ENCODE measurements at regions not wholly inside any gene's neighbourhood (a gene's known extent, or its start where the extent isn't known, plus 50 kb on each side); places are given as distances from the start of the nearest gene placed in this dataset.
"Not testable (repeated sequence)": the region's sequence is repeated elsewhere in the genome, so short reads cannot be mapped to it uniquely, and the experiment has no call there.

DNA sequence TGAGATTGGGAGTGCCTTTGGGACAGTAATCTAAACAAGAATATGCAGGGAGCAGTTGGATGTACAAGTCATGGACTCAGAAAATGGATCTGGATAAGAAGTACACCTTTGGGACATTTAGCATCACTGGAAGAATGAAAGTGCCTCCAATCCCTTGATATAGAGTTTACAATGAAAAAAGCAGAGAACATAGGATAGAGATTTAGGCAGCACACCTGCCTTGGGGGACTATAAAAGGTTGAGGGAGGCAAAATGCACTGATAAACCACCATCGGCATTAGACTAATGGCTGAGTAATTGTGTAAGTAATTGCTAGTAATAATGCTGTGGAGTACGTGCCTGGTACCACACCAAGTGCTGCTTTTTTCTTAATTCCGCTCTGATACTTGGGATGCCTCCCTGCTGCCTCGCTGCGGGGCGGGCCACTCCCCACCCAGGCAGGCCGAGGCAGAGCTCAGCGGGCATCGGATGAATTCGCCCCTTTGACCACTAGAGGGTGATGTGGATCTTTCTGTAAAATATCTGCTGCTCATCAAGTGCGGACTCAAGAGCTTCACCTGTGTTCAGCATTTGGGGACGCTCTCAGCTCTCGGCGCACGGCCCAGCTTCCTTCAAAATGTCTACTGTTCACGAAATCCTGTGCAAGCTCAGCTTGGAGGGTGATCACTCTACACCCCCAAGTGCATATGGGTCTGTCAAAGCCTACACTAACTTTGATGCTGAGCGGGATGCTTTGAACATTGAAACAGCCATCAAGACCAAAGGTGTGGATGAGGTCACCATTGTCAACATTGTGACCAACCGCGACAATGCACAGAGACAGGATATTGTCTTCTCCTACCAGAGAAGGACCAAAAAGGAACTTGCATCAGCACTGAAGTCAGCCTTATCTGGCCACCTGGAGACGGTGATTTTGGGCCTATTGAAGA lies 99.9 kb downstream of the ANKRD18B start:
- ATAC-seq (peak; percentile 85), DNase-seq (ENCODE audit: low spot score) (no peak)
- intact Hi-C loops (cut with DNase I): loop anchor here (5.0 kb wide), 1 partner anchor 98 kb away; no protein-coding TSS in a partner anchor

- intact Hi-C loops (cut with DNase I); DNase-seq (ENCODE audit: low spot score); ATAC-seq: not testable (repeated sequence)
Observed at GRCh38 chr9:33628318-33628717, 104.3 kb downstream of the ANKRD18B start.

- intact Hi-C loops (cut with DNase I): no loop called here
- DNase-seq (ENCODE audit: low spot score) (no peak), ATAC-seq (no peak)
Observed at GRCh38 chr9:33628865-33629410, 104.9 kb downstream of the ANKRD18B start.

DNA sequence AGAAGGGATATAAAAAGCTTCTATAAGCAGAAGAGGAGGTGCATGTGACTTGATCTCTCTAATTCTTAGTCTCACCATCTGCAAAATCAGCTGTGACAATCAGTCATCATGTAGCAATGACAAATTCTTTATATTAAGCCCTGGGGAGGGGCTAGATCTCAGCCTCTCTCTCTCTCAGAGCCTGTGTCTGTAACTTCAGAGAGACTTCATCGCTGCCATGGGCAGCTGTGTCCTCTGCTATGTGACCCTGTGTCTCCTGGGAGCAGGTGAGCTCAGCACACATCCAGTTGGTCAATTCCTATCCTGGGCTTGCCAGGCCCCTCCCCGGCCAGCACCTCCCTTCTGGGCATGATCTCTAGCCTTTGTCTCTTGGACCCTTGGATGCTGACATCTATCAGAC lies 109.6 kb downstream of the ANKRD18B start:
- ATAC-seq: no peak
- DNase-seq (ENCODE audit: low spot score): no peak
- intact Hi-C loops (cut with DNase I): no loop called here

DNA sequence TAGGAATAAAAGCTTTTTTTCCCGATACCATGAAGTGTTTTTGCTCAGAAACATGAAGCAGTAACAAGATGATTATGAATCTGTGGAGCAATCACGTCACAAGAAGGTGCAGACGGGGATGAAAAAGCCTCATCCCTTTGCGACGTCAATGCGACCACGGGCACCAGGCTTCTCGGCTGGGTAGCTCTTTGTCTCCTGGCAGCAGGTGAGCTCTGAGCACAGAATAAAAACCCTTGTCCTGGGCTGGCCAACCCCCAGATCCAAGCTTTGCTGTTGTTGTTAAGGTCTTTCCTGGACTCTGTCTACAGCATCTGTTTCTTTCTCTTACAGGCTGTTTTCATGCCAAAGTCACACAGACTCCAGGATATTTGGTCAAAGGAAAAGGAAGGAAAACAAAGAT lies 113.8 kb downstream of the ANKRD18B start:
- no peak for ATAC-seq
- intact Hi-C loops (cut with DNase I): no loop called here
- DNase-seq (ENCODE audit: low spot score): no peak

DNA sequence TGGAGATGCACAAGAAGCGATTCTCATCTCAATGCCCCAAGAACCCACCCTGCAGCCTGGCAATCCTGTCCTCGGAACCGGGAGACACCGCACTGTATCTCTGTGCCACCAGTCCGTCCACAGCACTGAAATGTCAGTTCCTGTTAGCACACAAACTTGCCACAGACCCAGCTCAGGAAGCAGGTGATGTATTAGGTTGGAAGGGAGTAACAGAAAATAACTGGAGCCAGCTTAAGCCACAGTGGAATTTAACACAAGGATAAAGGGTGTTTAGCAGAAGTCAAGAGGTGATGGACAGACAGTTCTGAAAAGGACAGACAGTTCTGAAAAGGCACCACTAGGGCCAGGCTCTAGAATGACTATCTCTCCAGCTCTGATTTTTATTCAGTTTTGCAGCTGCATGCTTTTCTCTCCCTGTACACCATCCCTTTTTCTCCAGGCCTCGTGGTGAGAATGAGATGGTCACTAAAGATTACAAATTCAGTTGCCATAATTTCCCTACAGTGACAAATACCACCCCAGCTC lies 114.4 kb downstream of the ANKRD18B start:
- ATAC-seq: no peak
- DNase-seq (ENCODE audit: low spot score): no peak

DNA sequence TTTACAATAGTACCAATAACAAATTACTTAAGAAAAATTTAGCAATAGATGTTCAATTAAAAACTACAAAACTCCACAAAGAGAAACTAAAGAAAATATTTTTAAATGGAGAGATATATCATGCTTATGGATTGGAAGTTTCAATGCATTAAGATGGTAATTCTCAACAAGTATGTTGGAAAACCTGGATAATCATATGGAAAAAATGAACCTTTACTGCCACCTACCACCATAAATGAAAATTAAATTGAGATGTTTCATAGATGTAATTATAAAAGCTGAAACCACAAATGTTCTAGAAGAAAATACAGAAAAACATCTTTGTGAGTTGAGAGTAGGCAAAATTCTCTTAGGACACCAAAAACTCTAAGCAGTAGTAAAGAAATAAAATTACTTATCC lies 121.7 kb downstream of the ANKRD18B start:
- DNase-seq (ENCODE audit: low spot score) (no peak), ATAC-seq (no peak)
- intact Hi-C loops (cut with DNase I): no loop called here

More for the DNA sequence above, 114.4 kb downstream of the ANKRD18B start:
- intact Hi-C loops (cut with DNase I): no loop called here

DNA sequence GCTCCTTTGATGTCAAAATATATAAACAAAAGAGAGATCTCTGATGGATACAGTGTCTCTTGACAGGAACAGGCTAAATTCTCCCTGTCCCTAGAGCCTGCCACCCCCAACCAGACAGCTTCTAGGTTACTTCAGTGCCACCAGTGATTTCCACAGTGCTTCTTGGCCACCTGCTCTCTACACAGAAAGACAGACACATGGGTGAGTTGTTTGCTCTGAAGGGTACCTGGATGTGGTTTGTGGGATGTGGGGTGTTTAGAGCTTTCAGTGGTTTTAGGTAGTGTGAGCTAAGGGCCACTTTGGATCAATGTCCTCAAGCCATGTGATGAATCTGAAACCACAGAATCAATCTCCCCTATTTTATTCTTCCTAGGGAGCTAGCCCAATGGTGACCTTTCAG lies 125.4 kb downstream of the ANKRD18B start:
- intact Hi-C loops (cut with DNase I): no loop called here
- DNase-seq (ENCODE audit: low spot score): no peak
- ATAC-seq: no peak

- intact Hi-C loops (cut with DNase I): no loop called here
- ATAC-seq (no peak), DNase-seq (ENCODE audit: low spot score) (no peak)
Observed at GRCh38 chr9:33651125-33651524, 127.1 kb downstream of the ANKRD18B start.

- DNase-seq (ENCODE audit: low spot score) (no peak), ATAC-seq (no peak)
- intact Hi-C loops (cut with DNase I): no loop called here
Observed at GRCh38 chr9:33659921-33660320, 135.4 kb upstream of the PRSS3 start.

DNA sequence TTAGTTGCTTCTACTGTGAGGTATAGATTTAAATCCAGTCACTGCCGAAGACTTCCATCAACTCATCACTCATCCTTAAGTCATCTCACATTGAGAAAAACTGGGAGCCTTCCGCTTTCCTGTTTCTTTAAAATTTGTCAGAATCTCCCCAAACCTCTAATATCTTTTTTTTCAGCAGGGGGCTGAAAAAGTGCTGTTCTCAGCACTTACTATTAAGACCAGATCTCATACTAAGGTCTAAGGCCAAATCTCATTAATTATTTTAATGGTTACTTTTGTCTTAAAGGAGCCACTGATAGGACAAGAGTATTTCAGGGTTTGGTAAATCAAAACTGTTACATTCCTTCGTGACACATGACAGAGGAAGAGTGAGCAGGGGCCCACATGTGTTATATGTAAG lies 134.6 kb upstream of the PRSS3 start:
- no peak for DNase-seq (ENCODE audit: low spot score)
- ATAC-seq: no peak
- intact Hi-C loops (cut with DNase I): no loop called here

DNA sequence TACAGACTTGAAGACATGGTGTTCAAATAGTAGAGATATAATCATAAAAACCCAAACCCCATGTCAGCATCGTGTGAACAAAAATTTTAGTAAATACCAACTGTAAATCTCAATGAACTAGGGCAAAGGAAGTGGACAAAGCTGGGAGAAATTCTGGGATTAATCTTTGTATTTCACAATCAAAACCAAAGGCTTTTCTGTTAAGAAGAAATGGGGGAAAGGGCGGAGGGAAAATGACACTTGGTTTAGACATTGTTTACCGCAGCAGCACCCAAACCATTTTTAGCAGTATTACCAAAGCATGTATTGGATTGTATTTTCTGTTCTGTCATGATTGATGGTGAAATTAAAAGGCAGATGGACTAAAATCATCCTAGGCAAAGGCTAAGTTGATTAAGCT lies 134.2 kb upstream of the PRSS3 start:
- intact Hi-C loops (cut with DNase I): no loop called here
- no peak for DNase-seq (ENCODE audit: low spot score)
- ATAC-seq: no peak

DNA sequence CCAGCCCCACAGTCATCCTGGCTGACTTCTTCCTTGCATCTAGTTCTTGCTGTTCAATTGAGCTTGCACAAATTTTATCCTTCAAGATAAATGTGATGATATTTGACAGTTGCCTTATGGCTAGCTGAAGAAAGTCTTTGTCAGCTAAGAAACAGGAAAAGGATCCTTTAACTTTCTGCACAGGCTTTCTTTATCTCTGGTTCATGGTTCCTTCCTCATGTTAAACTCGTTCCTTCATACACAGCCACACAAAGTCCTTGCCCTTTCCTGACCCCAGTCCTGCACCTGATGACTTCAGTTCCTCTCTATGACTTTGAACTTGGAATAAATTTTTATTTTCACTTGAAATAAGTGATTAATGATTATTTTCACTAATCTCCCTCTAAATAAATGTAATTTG lies 132.5 kb upstream of the PRSS3 start:
- no peak for DNase-seq (ENCODE audit: low spot score)
- no peak for ATAC-seq

GRCh38 chr9:33676194-33676745 lies 119.1 kb upstream of the PRSS3 start:
- DNase-seq (ENCODE audit: low spot score); intact Hi-C loops (cut with DNase I); ATAC-seq: not testable (repeated sequence)

More for the DNA sequence above, 132.5 kb upstream of the PRSS3 start:
- intact Hi-C loops (cut with DNase I): no loop called here

DNA sequence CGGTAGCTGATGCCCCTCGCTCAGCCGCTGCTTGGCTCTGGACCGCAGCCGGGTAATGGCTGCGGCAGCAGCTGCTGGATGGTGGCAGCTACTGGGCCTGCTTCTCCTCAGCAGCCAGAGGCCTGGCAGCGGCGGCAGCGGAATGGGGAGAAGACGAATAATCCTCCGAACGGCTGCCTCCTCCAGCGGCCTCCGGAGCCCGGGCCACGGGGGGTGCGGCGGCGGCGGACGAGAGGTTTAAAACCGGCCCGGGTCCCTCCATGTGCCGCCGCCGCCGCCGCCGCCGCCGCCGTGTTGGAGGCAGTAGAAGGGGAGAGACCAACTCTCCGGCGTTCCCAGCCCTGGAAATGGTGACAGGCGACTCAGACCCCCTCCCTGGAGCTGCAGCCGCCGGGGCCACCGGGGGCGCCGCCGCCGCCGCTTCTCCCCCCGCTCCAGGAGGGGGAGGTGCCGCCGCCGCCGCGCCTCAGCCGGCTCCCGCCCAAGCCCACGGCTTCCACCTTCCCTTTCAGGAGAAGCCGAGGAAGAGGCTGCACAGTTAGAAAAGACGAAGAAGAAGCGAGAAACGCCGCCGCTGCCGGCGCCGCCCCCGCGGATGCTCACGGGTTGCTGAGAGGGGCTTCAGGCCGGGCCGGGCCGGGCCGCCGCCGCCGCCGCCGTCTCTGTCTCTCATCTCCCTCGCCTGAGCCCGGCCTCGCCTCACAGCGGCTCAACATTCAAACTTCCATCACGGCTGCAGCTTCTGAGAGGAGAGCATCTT lies 118.4 kb upstream of the PRSS3 start:
- peak; percentile 74 for ATAC-seq
- DNase-seq (ENCODE audit: low spot score): peak; percentile 57
- intact Hi-C loops (cut with DNase I): no loop called here

- DNase-seq (ENCODE audit: low spot score): no peak
- no peak for ATAC-seq
- intact Hi-C loops (cut with DNase I): no loop called here
Observed at GRCh38 chr9:33677506-33677809, 117.9 kb upstream of the PRSS3 start.

- intact Hi-C loops (cut with DNase I): no loop called here
- ATAC-seq (no peak), DNase-seq (ENCODE audit: low spot score) (no peak)
Observed at GRCh38 chr9:33677961-33678360, 117.4 kb upstream of the PRSS3 start.

DNA sequence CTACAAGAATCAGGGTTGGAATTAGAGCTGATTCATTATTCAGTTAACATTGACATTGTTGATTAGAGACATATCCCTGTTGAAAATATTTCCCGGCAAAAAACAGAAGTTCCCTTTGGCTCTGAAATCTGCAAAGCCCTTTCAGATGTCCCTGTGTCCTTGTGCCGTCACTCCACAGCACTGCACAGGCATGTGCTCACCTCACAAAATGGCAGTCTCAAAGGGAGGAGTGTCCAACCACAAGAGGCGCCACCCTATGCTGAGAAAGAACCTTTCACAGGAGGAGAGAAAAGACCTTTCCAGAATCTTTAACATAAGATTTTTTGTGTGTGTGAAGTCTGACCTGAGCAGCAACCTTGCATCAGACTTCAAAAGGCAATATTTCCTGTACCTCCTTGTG lies 112.8 kb upstream of the PRSS3 start:
- ATAC-seq (no peak), DNase-seq (ENCODE audit: low spot score) (no peak)
- intact Hi-C loops (cut with DNase I): no loop called here

DNA sequence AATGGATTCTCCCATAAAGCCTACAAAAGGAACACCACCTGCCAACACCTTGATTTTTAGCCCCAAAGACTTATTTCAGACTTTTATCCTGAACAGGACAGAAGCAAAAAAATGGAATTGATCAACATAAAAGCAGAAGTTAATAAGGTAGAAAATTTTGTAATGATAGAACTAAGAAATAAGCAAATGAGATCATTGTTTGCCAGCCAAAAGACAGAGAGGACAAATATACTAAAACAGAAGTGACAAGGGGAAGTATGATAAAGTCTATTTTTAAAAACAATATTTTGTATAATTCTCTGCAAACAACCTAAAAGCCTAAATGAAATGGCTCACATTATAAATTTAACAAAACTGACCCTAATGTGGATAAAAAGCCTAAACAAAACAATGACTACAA lies 110.5 kb upstream of the PRSS3 start:
- intact Hi-C loops (cut with DNase I): no loop called here
- DNase-seq (ENCODE audit: low spot score) (no peak), ATAC-seq (no peak)

DNA sequence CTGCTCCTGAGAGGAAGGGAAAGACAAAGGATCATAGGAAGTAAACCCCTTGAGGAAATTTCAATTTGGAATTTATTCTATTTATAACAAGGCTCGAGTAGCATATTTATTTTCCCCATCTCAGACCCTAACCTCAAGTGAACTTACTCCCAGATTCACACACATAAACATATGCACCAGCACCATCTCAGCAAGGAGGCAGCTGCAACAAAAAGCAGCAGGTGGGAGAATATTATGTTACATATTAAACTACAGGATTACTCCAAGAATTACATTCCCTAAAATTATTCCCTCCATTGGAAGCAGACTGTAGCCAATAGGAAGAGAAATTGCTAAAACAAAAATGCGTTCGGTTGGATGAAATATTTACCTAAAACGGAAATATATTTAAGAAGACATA lies 108.4 kb upstream of the PRSS3 start:
- ATAC-seq: no peak

More for the DNA sequence above, 108.4 kb upstream of the PRSS3 start:
- no peak for DNase-seq (ENCODE audit: low spot score)
- intact Hi-C loops (cut with DNase I): no loop called here

Data from sciatic nerve (tissue), 2 donors.